ENCODE measurements at regions not wholly inside any gene's neighbourhood (a gene's known extent, or its start where the extent isn't known, plus 50 kb on each side); places are given as distances from the start of the nearest gene placed in this dataset.

- Histone ChIP-seq H3K9me3 (ENCODE audit: insufficient read depth, low read depth, low read length) (no peaks in the 10 kb centered on the region), H2AFZ (ENCODE audit: low read length) (no peak overlapping the region), H3K4me1 (ENCODE audit: insufficient read depth, low read length, poor library complexity, severe bottlenecking) (no peaks in the 10 kb centered on the region), H3K79me2 (ENCODE audit: insufficient read depth, low read length) (no peaks in the 10 kb centered on the region), H3K4me2 (ENCODE audit: low read depth, low read length, poor library complexity, severe bottlenecking) (no peak overlapping the region), H3K36me3 (ENCODE audit: insufficient read depth, low read length) (no peaks in the 10 kb centered on the region), H4K20me1 (ENCODE audit: insufficient read depth, low read length, poor library complexity, severe bottlenecking) (no peaks in the 10 kb centered on the region), H3K9me2 (replicated peaks; ENCODE audit: low read depth, low read length) (no peaks in the 10 kb centered on the region), H3F3A (ENCODE audit: low read depth) (no peaks in the 10 kb centered on the region), H3K27me3 (ENCODE audit: insufficient read depth, low read length, poor library complexity, severe bottlenecking) (no peaks in the 10 kb centered on the region), H3K4me3 (ENCODE audit: low read length, poor library complexity, severe bottlenecking) (no peak overlapping the region), H3K9ac (ENCODE audit: low read depth, low read length, poor library complexity, severe bottlenecking) (no peak overlapping the region)
- TF ChIP-seq EZH2phosphoT487 (IDR thresholded peaks at IDR 0.05; ENCODE audit: borderline replicate concordance) (no peak), CTCF (conservative IDR thresholded peaks at IDR 0.05; ENCODE audit: low read length) (no peak)
Measured at GRCh38 chr2:77813599-77813998, 291.4 kb upstream of the LRRTM4 start.

- no peaks in the 10 kb centered on the region for H3K36me3 ChIP-seq (ENCODE audit: insufficient read depth, low read length)
- no peak overlapping the region for H2AFZ ChIP-seq (ENCODE audit: low read length)
- no peaks in the 10 kb centered on the region for H3K79me2 ChIP-seq (ENCODE audit: insufficient read depth, low read length)
- TF ChIP-seq CTCF (conservative IDR thresholded peaks at IDR 0.05; ENCODE audit: low read length) (no peak), EZH2phosphoT487 (IDR thresholded peaks at IDR 0.05; ENCODE audit: borderline replicate concordance) (no peak)
- no peaks in the 10 kb centered on the region for H3K27me3 ChIP-seq (ENCODE audit: insufficient read depth, low read length, poor library complexity, severe bottlenecking)
- no peaks in the 10 kb centered on the region for H3K9me3 ChIP-seq (ENCODE audit: insufficient read depth, low read depth, low read length)
- H3K9me2 ChIP-seq (replicated peaks; ENCODE audit: low read depth, low read length), result no peaks in the 10 kb centered on the region
- H3K4me3 ChIP-seq (ENCODE audit: low read length, poor library complexity, severe bottlenecking), result no peak overlapping the region
- no peaks in the 10 kb centered on the region for H3F3A ChIP-seq (ENCODE audit: low read depth)
- H3K4me1 ChIP-seq (ENCODE audit: insufficient read depth, low read length, poor library complexity, severe bottlenecking), result no peaks in the 10 kb centered on the region
- H4K20me1 ChIP-seq (ENCODE audit: insufficient read depth, low read length, poor library complexity, severe bottlenecking), result no peaks in the 10 kb centered on the region
- no peak overlapping the region for H3K4me2 ChIP-seq (ENCODE audit: low read depth, low read length, poor library complexity, severe bottlenecking)
- H3K9ac ChIP-seq (ENCODE audit: low read depth, low read length, poor library complexity, severe bottlenecking), result no peak overlapping the region
Measured at GRCh38 chr2:77816618-77817017, 294.4 kb upstream of the LRRTM4 start.

DNA sequence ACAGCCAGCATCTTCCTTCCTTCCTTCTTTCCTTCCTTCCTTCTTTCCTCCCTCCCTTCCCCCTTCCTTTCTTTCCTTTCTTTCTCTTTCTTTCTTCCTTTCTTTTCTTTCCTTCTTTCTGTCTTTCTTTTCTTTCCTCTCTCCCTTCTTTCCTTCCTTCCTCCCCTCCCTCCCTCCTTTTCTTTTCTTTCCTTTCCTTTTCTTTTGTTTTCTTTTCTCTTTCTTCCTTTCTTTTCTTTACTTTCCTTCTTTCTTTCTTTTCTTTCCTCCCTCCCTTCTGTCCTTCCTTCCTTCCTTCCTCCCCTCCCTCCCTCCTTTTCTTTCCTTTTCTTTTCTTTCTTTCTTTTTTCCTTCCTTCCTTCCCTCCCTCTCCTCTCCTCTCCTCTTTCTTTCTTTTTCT, 296.0 kb upstream of the LRRTM4 start:
- Histone ChIP-seq H2AFZ (ENCODE audit: low read length) (no peak overlapping the region), H3K27me3 (ENCODE audit: insufficient read depth, low read length, poor library complexity, severe bottlenecking) (no peaks in the 10 kb centered on the region), H3K4me2 (ENCODE audit: low read depth, low read length, poor library complexity, severe bottlenecking) (no peak overlapping the region), H3K4me3 (ENCODE audit: low read length, poor library complexity, severe bottlenecking) (no peak overlapping the region), H3K36me3 (ENCODE audit: insufficient read depth, low read length) (no peaks in the 10 kb centered on the region), H3K9me2 (replicated peaks; ENCODE audit: low read depth, low read length) (no peaks in the 10 kb centered on the region), H4K20me1 (ENCODE audit: insufficient read depth, low read length, poor library complexity, severe bottlenecking) (no peaks in the 10 kb centered on the region), H3K9me3 (ENCODE audit: insufficient read depth, low read depth, low read length) (no peaks in the 10 kb centered on the region), H3K4me1 (ENCODE audit: insufficient read depth, low read length, poor library complexity, severe bottlenecking) (no peaks in the 10 kb centered on the region), H3K9ac (ENCODE audit: low read depth, low read length, poor library complexity, severe bottlenecking) (no peak overlapping the region), H3K79me2 (ENCODE audit: insufficient read depth, low read length) (no peaks in the 10 kb centered on the region), H3F3A (ENCODE audit: low read depth) (no peaks in the 10 kb centered on the region)
- no peak for TF ChIP-seq CTCF (conservative IDR thresholded peaks at IDR 0.05; ENCODE audit: low read length)
- no peak for TF ChIP-seq EZH2phosphoT487 (IDR thresholded peaks at IDR 0.05; ENCODE audit: borderline replicate concordance)

All from Loucy (cell line).